ENCODE measurements at regions not wholly inside any gene's neighbourhood (a gene's known extent, or its start where the extent isn't known, plus 50 kb on each side); places are given as distances from the start of the nearest gene placed in this dataset.
A peak's percentile ranks its signal among the peaks of the same experiment; 100 is the strongest.

GRCh38 chr21:9188322-9188721 is 1333.1 kb upstream of the TPTE start:
- DNase-seq = peak; percentile 1

Measured in activated naive CD4-positive, alpha-beta T cell treated with anti-CD3 and anti-CD28 coated beads, Interleukin-2, amount 50 U/mL, for 16 hours (primary cell).